B cell (primary cell): ENCODE measurements at regions not wholly inside any gene's neighbourhood (a gene's known extent, or its start where the extent isn't known, plus 50 kb on each side); places are given as distances from the start of the nearest gene placed in this dataset.

Source experiments
- ATAC-seq: fragments of 200-7000 bp; cut with Tn5 transposase; one replicate; pipeline ENCODE4 v1.10.0; 2021; ENCODE audit warnings: low read depth, mild to moderate bottlenecking, moderate number of reproducible peaks, moderate library complexity
- CTCF ChIA-PET: fragments of 350-600 bp; sonication (Branson Sonifier 250); formaldehyde crosslinking; loops from one replicate; lab custom pipeline; 2021; ENCODE audit warnings: antibody characterized with exemption, inconsistent platforms; lab: Charles Lee
- POLR2A ChIA-PET: fragments of 350-600 bp; sonication (Branson Sonifier 250); formaldehyde crosslinking; loops from one replicate; lab custom pipeline; 2021; ENCODE audit warnings: antibody characterized with exemption; lab: Charles Lee
- DNase-seq: peaks from one replicate; pipeline ENCODE4 v3.0.0; 2013
- H2AFZ ChIP-seq: 2 replicates; pipeline ENCODE4 v1.6.1; 2012; ENCODE audit warnings: mild to moderate bottlenecking, low read depth, low read length; ENCODE audit not compliant: insufficient read depth, poor library complexity, severe bottlenecking
- H3K27ac ChIP-seq, 2 donors: 1 replicate in 1 of 2; 2 replicates in 1 of 2; pipeline ENCODE4 v1.5.1; 2012 to 2013; ENCODE audit warnings: low read length in 2 of 2, mild to moderate bottlenecking in 2 of 2, moderate library complexity in 1 of 2
- H3K27me3 ChIP-seq, 4 experiments: fragments of 200-600 bp in 1 of 4; sonication (generic) in 1 of 4; replicated peaks in 1 of 4; 1 replicate in 2 of 4; 2 replicates in 2 of 4; pipeline versions ENCODE4 v1.6.1 to v1.7.0; 2013 to 2016; ENCODE audit warnings: low read length in 3 of 4, mild to moderate bottlenecking in 2 of 4, mixed read lengths in 1 of 4, moderate library complexity in 1 of 4; ENCODE audit not compliant: insufficient read depth in 4 of 4, control insufficient read depth in 3 of 4; ENCODE audit errors: control extremely low read depth in 1 of 4
- H3K36me3 ChIP-seq, 2 experiments: replicated peaks in 1 of 2; 1 replicate in 1 of 2; 2 replicates in 1 of 2; pipeline versions ENCODE4 v1.6.1 to v1.7.1; 2013; ENCODE audit warnings: low read length in 1 of 2; ENCODE audit not compliant: insufficient read depth in 2 of 2, control insufficient read depth in 1 of 2; ENCODE audit errors: control extremely low read depth in 1 of 2, extremely low read depth in 1 of 2
- H3K4me1 ChIP-seq, 2 donors: fragments of 200-600 bp in 1 of 2; sonication (generic) in 1 of 2; 1 replicate in 1 of 2; 2 replicates in 1 of 2; pipeline versions ENCODE4 v1.5.1 to v1.6.1; 2013 to 2017; ENCODE audit warnings: low read length in 2 of 2; ENCODE audit not compliant: control insufficient read depth in 2 of 2, insufficient read depth in 2 of 2
- H3K4me2 ChIP-seq: replicated peaks from 2 replicates; pipeline ENCODE3; 2012; ENCODE audit warnings: mild to moderate bottlenecking, low read depth, low read length; ENCODE audit not compliant: poor library complexity, severe bottlenecking
- H3K4me3 ChIP-seq, 5 experiments: fragments of 200-600 bp in 1 of 5; sonication (generic) in 1 of 5; 1 replicate in 3 of 5; 2 replicates in 2 of 5; pipeline versions ENCODE4 v1.5.1 to v1.7.0; 2011 to 2016; ENCODE audit warnings: low read length in 4 of 5, mild to moderate bottlenecking in 4 of 5, low read depth in 2 of 5, control low read depth in 1 of 5, moderate library complexity in 1 of 5; ENCODE audit not compliant: insufficient read depth in 1 of 5; ENCODE audit errors: control extremely low read depth in 1 of 5, extremely low read depth in 1 of 5
- H3K79me2 ChIP-seq: fragments of 200-600 bp; sonication (generic); one replicate; pipeline ENCODE4 v1.6.0; 2016; ENCODE audit warnings: low read length; ENCODE audit not compliant: control insufficient read depth, insufficient read depth
- H3K9ac ChIP-seq: fragments of 200-600 bp; sonication (generic); 2 replicates; pipeline ENCODE4 v1.6.1; 2017; ENCODE audit warnings: mild to moderate bottlenecking, low read length, moderate library complexity
- H3K9me3 ChIP-seq, 3 donors: one replicate each; pipeline versions ENCODE4 v1.6.1 to v1.7.1; 2013; ENCODE audit warnings: low read length in 2 of 3; ENCODE audit not compliant: control insufficient read depth in 2 of 3, insufficient read depth in 1 of 3; ENCODE audit errors: control extremely low read depth in 1 of 3
- H4K20me1 ChIP-seq: 2 replicates; pipeline ENCODE4 v1.6.0; 2012; ENCODE audit warnings: mild to moderate bottlenecking, low read length; ENCODE audit not compliant: insufficient read depth, control insufficient read depth, poor library complexity, severe bottlenecking
- H3K27ac Mint-ChIP-seq: one replicate; pipeline ENCODE4 v1.8.0; 2021; ENCODE audit warnings: mixed read lengths
- H3K27me3 Mint-ChIP-seq: one replicate; pipeline ENCODE4 v1.8.0; 2021; ENCODE audit warnings: mixed read lengths
- H3K4me1 Mint-ChIP-seq: one replicate; pipeline ENCODE4 v1.8.0; 2021; ENCODE audit warnings: mixed read lengths
- H3K4me3 Mint-ChIP-seq: one replicate; pipeline ENCODE4 v1.8.0; 2021; ENCODE audit warnings: mixed read lengths
- H3K9me3 Mint-ChIP-seq: one replicate; pipeline ENCODE4 v1.8.0; 2022; ENCODE audit warnings: mixed read lengths; ENCODE audit not compliant: insufficient read depth
- CTCF ChIP-seq: fragments of 200-600 bp; IDR thresholded peaks from one replicate; pipeline ENCODE4 v1.8.0; 2022; ENCODE audit warnings: antibody characterized with exemption, mild to moderate bottlenecking
- EZH2 ChIP-seq: IDR thresholded peaks from 2 replicates; pipeline ENCODE4 v1.6.1; 2012; ENCODE audit warnings: borderline replicate concordance, low read depth, mild to moderate bottlenecking, moderate library complexity, low read length; ENCODE audit not compliant: insufficient read depth, poor library complexity, severe bottlenecking
- WGBS: methylation state at CpG from one replicate; pipeline ENCODE4 v1.1.5; 2013; ENCODE audit warnings: missing lambda C conversion rate; ENCODE audit not compliant: insufficient coverage; 5-methylcytosine and 5-hydroxymethylcytosine counted together
- intact Hi-C: fragments of 100-400 bp; cut with micrococcal nuclease; formaldehyde crosslinking; loops from one replicate; pipeline ENCODE4 v1.10.0; 2022

GRCh38 chr7:53835301-53835700, 706.9 kb upstream of the VSTM2A start:
- POLR2A ChIA-PET, result no interaction called here
- no peak overlapping the region for H3K4me2 ChIP-seq
- H4K20me1 ChIP-seq, result no peaks in the 10 kb centered on the region
- H2AFZ ChIP-seq, result no peak overlapping the region
- DNase-seq (no peak), ATAC-seq (no peak)
- H3K9me3 Mint-ChIP-seq, result peaks cover 14% of the 10 kb centered on the region
- CTCF ChIA-PET, result no interaction called here
- peaks cover 0 to 9% (median 0%) of the 10 kb centered on the region in 3 donors for H3K9me3 ChIP-seq
- H3K4me3 ChIP-seq, result no peak overlapping the region
- no peaks in the 10 kb centered on the region for H3K27me3 Mint-ChIP-seq
- intact Hi-C loops, result no loop called here
- no peak overlapping the region for H3K27ac ChIP-seq
- H3K9ac ChIP-seq, result no peak overlapping the region
- TF ChIP-seq EZH2, result no peak
- no peak for TF ChIP-seq CTCF
- no peaks in the 10 kb centered on the region for H3K4me1 Mint-ChIP-seq
- H3K27ac Mint-ChIP-seq, result no peak overlapping the region
- no peaks in the 10 kb centered on the region for H3K36me3 ChIP-seq
- WGBS, result 100% methylated on average over 2 of the region's 3 CpGs
- no peaks in the 10 kb centered on the region for H3K79me2 ChIP-seq
- H3K4me1 ChIP-seq, result no peaks in the 10 kb centered on the region
- H3K27me3 ChIP-seq, result no peaks in the 10 kb centered on the region
- H3K4me3 Mint-ChIP-seq, result no peak overlapping the region

DNA sequence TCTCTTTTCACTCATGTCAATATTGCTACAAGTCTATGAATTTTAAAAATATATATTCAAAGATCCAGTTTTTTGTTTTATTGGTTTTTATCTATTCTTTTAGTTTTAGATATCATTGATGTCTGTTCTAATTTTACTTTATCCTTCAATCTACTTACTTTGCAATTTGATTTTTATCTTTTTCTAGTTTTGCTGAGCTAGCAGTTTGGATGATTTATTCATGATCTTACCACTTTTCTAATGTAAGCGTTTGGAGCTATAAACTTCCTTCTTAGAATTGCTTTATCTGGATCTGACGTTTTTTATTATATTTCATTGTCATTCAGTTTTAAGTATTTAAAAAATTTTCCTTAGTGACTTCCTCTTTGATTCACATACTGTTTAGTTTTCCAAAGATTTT, 664.5 kb upstream of the VSTM2A start:
- Histone ChIP-seq H3K27me3 (no peaks in the 10 kb centered on the region), H3K36me3 (no peaks in the 10 kb centered on the region), H3K27ac (no peak overlapping the region), H2AFZ (no peak overlapping the region), H4K20me1 (no peaks in the 10 kb centered on the region), H3K9ac (no peak overlapping the region), H3K79me2 (no peaks in the 10 kb centered on the region), H3K4me2 (no peak overlapping the region), H3K9me3 (no peaks in the 10 kb centered on the region), H3K4me1 (no peaks in the 10 kb centered on the region), H3K4me3 (no peak overlapping the region)
- TF ChIP-seq CTCF, result no peak
- TF ChIP-seq EZH2, result no peak
- ChIA-PET CTCF (no interaction called here), POLR2A (no interaction called here)
- no peak for DNase-seq
- Mint-ChIP-seq H3K4me1 (no peaks in the 10 kb centered on the region), H3K27me3 (no peaks in the 10 kb centered on the region), H3K4me3 (no peak overlapping the region), H3K9me3 (peaks cover 4% of the 10 kb centered on the region), H3K27ac (no peak overlapping the region)
- no CpG with 5 or more reads among the region's 2 CpGs for WGBS
- intact Hi-C loops, result no loop called here
- ATAC-seq, result no peak
